ENCODE measurements at regions not wholly inside any gene's neighbourhood (a gene's known extent, or its start where the extent isn't known, plus 50 kb on each side); places are given as distances from the start of the nearest gene placed in this dataset.

- TF ChIP-seq TCF12 (IDR thresholded peaks at IDR 0.05; ENCODE audit: low read depth) (no peak), RAD21 (IDR thresholded peaks at IDR 0.05; ENCODE audit: low read depth) (no peak), TEAD4 (IDR thresholded peaks at IDR 0.05) (no peak), YY1 (IDR thresholded peaks at IDR 0.05; ENCODE audit: low read depth) (no peak), EGR1 (IDR thresholded peaks at IDR 0.05) (no peak), CEBPB (IDR thresholded peaks at IDR 0.05) (no peak), EP300 (IDR thresholded peaks at IDR 0.05; ENCODE audit: borderline replicate concordance) (no peak), FOXM1 (IDR thresholded peaks at IDR 0.05; ENCODE audit: borderline replicate concordance, low read depth) (no peak), USF1 (IDR thresholded peaks at IDR 0.05) (no peak), ZBTB7A (IDR thresholded peaks at IDR 0.05; ENCODE audit: low read depth) (no peak)
- TF ChIP-seq, protein P1, sequence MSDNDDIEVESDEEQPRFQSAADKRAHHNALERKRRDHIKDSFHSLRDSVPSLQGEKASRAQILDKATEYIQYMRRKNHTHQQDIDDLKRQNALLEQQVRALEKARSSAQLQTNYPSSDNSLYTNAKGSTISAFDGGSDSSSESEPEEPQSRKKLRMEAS (IDR thresholded peaks at IDR 0.05), result no peak
Observed at GRCh38 chr15:68877626-68878025, 52.7 kb upstream of the SPESP1 start.

GRCh38 chr15:68880382-68880781, 49.9 kb upstream of the SPESP1 start:
- TF ChIP-seq TAF1 (IDR thresholded peaks at IDR 0.05; ENCODE audit: low read depth) (no peak), ZBTB7A (IDR thresholded peaks at IDR 0.05; ENCODE audit: low read depth) (no peak), YY1 (IDR thresholded peaks at IDR 0.05; ENCODE audit: low read depth) (no peak), TCF12 (IDR thresholded peaks at IDR 0.05; ENCODE audit: low read depth) (no peak), CREB1 (IDR thresholded peaks at IDR 0.05; ENCODE audit: low read depth) (no peak), CEBPB (IDR thresholded peaks at IDR 0.05) (no peak), EGR1 (IDR thresholded peaks at IDR 0.05) (no peak), FOXM1 (IDR thresholded peaks at IDR 0.05; ENCODE audit: borderline replicate concordance, low read depth) (no peak), USF1 (IDR thresholded peaks at IDR 0.05) (no peak), RAD21 (IDR thresholded peaks at IDR 0.05; ENCODE audit: low read depth) (no peak), TEAD4 (IDR thresholded peaks at IDR 0.05) (no peak), EP300 (IDR thresholded peaks at IDR 0.05; ENCODE audit: borderline replicate concordance) (no peak), NFIC (IDR thresholded peaks at IDR 0.05) (no peak)
- TF ChIP-seq, protein P1 (IDR thresholded peaks at IDR 0.05), result no peak
- TF ChIP-seq, protein P2, sequence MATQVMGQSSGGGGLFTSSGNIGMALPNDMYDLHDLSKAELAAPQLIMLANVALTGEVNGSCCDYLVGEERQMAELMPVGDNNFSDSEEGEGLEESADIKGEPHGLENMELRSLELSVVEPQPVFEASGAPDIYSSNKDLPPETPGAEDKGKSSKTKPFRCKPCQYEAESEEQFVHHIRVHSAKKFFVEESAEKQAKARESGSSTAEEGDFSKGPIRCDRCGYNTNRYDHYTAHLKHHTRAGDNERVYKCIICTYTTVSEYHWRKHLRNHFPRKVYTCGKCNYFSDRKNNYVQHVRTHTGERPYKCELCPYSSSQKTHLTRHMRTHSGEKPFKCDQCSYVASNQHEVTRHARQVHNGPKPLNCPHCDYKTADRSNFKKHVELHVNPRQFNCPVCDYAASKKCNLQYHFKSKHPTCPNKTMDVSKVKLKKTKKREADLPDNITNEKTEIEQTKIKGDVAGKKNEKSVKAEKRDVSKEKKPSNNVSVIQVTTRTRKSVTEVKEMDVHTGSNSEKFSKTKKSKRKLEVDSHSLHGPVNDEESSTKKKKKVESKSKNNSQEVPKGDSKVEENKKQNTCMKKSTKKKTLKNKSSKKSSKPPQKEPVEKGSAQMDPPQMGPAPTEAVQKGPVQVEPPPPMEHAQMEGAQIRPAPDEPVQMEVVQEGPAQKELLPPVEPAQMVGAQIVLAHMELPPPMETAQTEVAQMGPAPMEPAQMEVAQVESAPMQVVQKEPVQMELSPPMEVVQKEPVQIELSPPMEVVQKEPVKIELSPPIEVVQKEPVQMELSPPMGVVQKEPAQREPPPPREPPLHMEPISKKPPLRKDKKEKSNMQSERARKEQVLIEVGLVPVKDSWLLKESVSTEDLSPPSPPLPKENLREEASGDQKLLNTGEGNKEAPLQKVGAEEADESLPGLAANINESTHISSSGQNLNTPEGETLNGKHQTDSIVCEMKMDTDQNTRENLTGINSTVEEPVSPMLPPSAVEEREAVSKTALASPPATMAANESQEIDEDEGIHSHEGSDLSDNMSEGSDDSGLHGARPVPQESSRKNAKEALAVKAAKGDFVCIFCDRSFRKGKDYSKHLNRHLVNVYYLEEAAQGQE (IDR thresholded peaks at IDR 0.05; ENCODE audit: low read depth), result no peak

All from Ishikawa (cell line).